ENCODE measurements at regions not wholly inside any gene's neighbourhood (a gene's known extent, or its start where the extent isn't known, plus 50 kb on each side); places are given as distances from the start of the nearest gene placed in this dataset.

DNA sequence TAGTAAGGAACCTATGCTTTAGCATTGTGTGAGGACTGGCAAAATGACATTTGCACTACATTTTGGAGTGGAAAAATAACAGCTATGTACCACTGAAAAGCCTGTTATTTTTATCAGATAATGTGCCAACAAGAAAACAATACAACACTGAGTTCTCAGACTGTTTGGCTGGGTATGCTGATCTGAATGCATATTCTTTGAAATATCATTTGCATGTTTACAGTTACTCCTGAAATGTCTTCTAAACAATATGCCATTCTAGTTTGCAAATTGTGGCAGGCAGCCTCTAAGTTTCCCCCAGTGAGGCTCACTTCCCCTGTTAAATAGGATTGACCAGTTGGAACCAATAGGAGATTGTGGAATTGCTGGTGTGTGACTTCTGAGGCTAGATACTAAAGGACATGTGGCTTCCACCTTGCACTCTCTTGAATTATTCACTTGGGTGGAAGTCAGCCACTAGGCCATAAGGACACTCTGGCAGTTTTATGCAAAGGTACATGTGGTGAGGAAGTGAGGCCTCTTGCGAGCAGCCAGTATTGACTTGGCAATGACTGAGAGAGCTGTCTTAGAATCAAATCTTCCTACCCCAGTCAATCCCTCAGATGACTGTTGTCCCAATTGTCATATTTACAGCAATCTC is 250.4 kb upstream of the PCSK5 start:
- no peaks in the 10 kb centered on the region for H3K4me1 ChIP-seq (ENCODE audit: control insufficient read depth, insufficient read depth, low read length)
- no peak overlapping the region for H3K4me3 ChIP-seq (ENCODE audit: low read depth, low read length)
- H3K36me3 ChIP-seq (ENCODE audit: control insufficient read depth in 2 of 2, insufficient read depth in 1 of 2, low read length in 2 of 2) = no peaks in the 10 kb centered on the region
- CTCF ChIA-PET = no interaction called here
- no peaks in the 10 kb centered on the region for H3K9me3 ChIP-seq (ENCODE audit: control insufficient read depth, insufficient read depth, low read depth, low read length)
- H3K27ac ChIP-seq (ENCODE audit: extremely low read depth, low read depth, low read length) = no peak overlapping the region
- POLR2A ChIA-PET = no interaction called here
- TF ChIP-seq GLIS1 (tag by site-specific recombination; IDR thresholded peaks at IDR 0.05) (no peak), PRDM1 (tag by site-specific recombination; IDR thresholded peaks at IDR 0.05) (no peak), ZNF175 (tag by site-specific recombination; IDR thresholded peaks at IDR 0.05) (no peak), MZF1 (tag by site-specific recombination; IDR thresholded peaks at IDR 0.05; ENCODE audit: borderline replicate concordance) (no peak), ZNF132 (tag by site-specific recombination; IDR thresholded peaks at IDR 0.05; ENCODE audit: borderline replicate concordance) (no peak), ZNF792 (tag by site-specific recombination; IDR thresholded peaks at IDR 0.05) (no peak), ZNF16 (tag by site-specific recombination; IDR thresholded peaks at IDR 0.05; ENCODE audit: low read depth) (no peak), HOXC10 (CRISPR knock-in tag; IDR thresholded peaks at IDR 0.05) (no peak), TRIM28 (IDR thresholded peaks at IDR 0.05; ENCODE audit: borderline replicate concordance, low read length) (no peak), ZNF155 (tag by site-specific recombination; IDR thresholded peaks at IDR 0.05) (no peak), ZNF174 (tag by site-specific recombination; IDR thresholded peaks at IDR 0.05) (no peak), ZNF561 (tag by site-specific recombination; IDR thresholded peaks at IDR 0.05; ENCODE audit: borderline replicate concordance) (no peak), ZNF23 (tag by site-specific recombination; IDR thresholded peaks at IDR 0.05; ENCODE audit: borderline replicate concordance) (no peak), ZNF274 (IDR thresholded peaks at IDR 0.05; ENCODE audit: low read length) (no peak), ZNF274 (tag by site-specific recombination; IDR thresholded peaks at IDR 0.05; ENCODE audit: borderline replicate concordance) (no peak), ZNF221 (tag by site-specific recombination; IDR thresholded peaks at IDR 0.05; ENCODE audit: borderline replicate concordance) (no peak)
- TF ChIP-seq, protein P1, sequence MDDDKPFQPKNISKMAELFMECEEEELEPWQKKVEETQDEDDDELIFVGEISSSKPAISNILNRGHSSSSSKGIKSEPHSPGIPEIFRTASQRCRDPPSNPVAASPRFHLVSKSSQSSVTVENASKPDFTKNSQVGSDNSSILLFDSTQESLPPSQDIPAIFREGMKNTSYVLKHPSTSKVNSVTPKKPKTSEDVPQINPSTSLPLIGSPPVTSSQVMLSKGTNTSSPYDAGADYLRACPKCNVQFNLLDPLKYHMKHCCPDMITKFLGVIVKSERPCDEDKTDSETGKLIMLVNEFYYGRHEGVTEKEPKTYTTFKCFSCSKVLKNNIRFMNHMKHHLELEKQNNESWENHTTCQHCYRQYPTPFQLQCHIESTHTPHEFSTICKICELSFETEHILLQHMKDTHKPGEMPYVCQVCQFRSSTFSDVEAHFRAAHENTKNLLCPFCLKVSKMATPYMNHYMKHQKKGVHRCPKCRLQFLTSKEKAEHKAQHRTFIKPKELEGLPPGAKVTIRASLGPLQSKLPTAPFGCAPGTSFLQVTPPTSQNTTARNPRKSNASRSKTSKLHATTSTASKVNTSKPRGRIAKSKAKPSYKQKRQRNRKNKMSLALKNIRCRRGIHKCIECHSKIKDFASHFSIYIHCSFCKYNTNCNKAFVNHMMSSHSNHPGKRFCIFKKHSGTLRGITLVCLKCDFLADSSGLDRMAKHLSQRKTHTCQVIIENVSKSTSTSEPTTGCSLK (tag by site-specific recombination; IDR thresholded peaks at IDR 0.05) = no peak
- TF ChIP-seq, protein P2, sequence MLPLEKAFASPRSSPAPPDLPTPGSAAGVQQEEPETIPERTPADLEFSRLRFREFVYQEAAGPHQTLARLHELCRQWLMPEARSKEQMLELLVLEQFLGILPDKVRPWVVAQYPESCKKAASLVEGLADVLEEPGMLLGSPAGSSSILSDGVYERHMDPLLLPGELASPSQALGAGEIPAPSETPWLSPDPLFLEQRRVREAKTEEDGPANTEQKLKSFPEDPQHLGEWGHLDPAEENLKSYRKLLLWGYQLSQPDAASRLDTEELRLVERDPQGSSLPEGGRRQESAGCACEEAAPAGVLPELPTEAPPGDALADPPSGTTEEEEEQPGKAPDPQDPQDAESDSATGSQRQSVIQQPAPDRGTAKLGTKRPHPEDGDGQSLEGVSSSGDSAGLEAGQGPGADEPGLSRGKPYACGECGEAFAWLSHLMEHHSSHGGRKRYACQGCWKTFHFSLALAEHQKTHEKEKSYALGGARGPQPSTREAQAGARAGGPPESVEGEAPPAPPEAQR (tag by site-specific recombination; IDR thresholded peaks at IDR 0.05) = no peak

DNA sequence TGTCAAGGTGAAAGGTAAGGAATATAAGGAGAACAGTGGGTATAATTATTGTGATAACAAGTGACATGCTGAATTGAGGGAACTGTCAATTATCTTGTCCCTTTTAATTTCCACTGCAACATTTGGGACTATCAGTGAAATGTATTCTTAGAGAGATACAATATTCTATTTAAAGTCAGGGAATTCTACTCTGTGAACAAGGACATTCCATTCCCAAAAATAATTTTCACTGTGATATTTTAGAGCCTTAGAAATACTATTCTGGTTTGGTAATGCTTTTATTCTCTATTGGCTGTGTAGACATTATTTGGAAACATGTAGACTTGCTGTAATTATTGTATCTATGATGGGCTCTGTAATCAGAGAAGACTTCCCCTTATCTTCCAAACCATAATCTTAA is 248.0 kb upstream of the PCSK5 start:
- no peaks in the 10 kb centered on the region for H3K9me3 ChIP-seq (ENCODE audit: control insufficient read depth, insufficient read depth, low read depth, low read length)
- no peaks in the 10 kb centered on the region for H3K4me1 ChIP-seq (ENCODE audit: control insufficient read depth, insufficient read depth, low read length)
- no peak overlapping the region for H3K4me3 ChIP-seq (ENCODE audit: low read depth, low read length)
- TF ChIP-seq ZNF423 (tag by site-specific recombination; IDR thresholded peaks at IDR 0.05) (no peak), ZBTB8A (tag by site-specific recombination; IDR thresholded peaks at IDR 0.05) (no peak), ZNF19 (tag by site-specific recombination; IDR thresholded peaks at IDR 0.05; ENCODE audit: low read depth) (no peak), ZNF623 (tag by site-specific recombination; IDR thresholded peaks at IDR 0.05) (no peak), IKZF3 (tag by site-specific recombination; IDR thresholded peaks at IDR 0.05) (no peak), ZNF174 (tag by site-specific recombination; IDR thresholded peaks at IDR 0.05) (no peak), ZNF549 (tag by site-specific recombination; IDR thresholded peaks at IDR 0.05) (no peak), ZNF366 (tag by site-specific recombination; conservative IDR thresholded peaks at IDR 0.05) (no peak), ZNF2 (tag by site-specific recombination; IDR thresholded peaks at IDR 0.05) (no peak), MYNN (tag by site-specific recombination; IDR thresholded peaks at IDR 0.05; ENCODE audit: borderline replicate concordance) (no peak), ZNF416 (tag by site-specific recombination; IDR thresholded peaks at IDR 0.05) (no peak)
- TF ChIP-seq, protein P3, sequence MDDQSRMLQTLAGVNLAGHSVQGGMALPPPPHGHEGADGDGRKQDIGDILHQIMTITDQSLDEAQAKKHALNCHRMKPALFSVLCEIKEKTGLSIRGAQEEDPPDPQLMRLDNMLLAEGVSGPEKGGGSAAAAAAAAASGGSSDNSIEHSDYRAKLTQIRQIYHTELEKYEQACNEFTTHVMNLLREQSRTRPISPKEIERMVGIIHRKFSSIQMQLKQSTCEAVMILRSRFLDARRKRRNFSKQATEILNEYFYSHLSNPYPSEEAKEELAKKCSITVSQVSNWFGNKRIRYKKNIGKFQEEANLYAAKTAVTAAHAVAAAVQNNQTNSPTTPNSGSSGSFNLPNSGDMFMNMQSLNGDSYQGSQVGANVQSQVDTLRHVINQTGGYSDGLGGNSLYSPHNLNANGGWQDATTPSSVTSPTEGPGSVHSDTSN (CRISPR knock-in tag; IDR thresholded peaks at IDR 0.05) = no peak
- TF ChIP-seq, protein P4, sequence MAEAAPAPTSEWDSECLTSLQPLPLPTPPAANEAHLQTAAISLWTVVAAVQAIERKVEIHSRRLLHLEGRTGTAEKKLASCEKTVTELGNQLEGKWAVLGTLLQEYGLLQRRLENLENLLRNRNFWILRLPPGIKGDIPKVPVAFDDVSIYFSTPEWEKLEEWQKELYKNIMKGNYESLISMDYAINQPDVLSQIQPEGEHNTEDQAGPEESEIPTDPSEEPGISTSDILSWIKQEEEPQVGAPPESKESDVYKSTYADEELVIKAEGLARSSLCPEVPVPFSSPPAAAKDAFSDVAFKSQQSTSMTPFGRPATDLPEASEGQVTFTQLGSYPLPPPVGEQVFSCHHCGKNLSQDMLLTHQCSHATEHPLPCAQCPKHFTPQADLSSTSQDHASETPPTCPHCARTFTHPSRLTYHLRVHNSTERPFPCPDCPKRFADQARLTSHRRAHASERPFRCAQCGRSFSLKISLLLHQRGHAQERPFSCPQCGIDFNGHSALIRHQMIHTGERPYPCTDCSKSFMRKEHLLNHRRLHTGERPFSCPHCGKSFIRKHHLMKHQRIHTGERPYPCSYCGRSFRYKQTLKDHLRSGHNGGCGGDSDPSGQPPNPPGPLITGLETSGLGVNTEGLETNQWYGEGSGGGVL (tag by site-specific recombination; IDR thresholded peaks at IDR 0.05) = no peak
- TF ChIP-seq, protein P5, sequence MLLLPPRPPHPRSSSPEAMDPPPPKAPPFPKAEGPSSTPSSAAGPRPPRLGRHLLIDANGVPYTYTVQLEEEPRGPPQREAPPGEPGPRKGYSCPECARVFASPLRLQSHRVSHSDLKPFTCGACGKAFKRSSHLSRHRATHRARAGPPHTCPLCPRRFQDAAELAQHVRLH (tag by site-specific recombination; IDR thresholded peaks at IDR 0.05) = no peak
- ChIA-PET CTCF (no interaction called here), POLR2A (no interaction called here)
- H3K36me3 ChIP-seq (ENCODE audit: control insufficient read depth in 2 of 2, insufficient read depth in 1 of 2, low read length in 2 of 2) = no peaks in the 10 kb centered on the region
- H3K27ac ChIP-seq (ENCODE audit: extremely low read depth, low read depth, low read length) = no peak overlapping the region

Data from HEK293 (cell line).